CD14-positive monocyte (primary cell): ENCODE measurements at regions not wholly inside any gene's neighbourhood (a gene's known extent, or its start where the extent isn't known, plus 50 kb on each side); places are given as distances from the start of the nearest gene placed in this dataset.
A peak's percentile ranks its signal among the peaks of the same experiment; 100 is the strongest.

ENCODE experiments used
- DNase-seq, 3 donors: peaks; one replicate each; pipeline ENCODE4 v3.0.0-alpha.2; 2011 to 2022
- H2AFZ ChIP-seq: 2 replicates; pipeline ENCODE4 v1.6.0; 2012; ENCODE audit warnings: mild to moderate bottlenecking, low read depth, low read length, inconsistent platforms; ENCODE audit not compliant: insufficient read depth, poor library complexity, severe bottlenecking
- H3K27ac ChIP-seq, 2 donors: 1 replicate in 1 of 2; 2 replicates in 1 of 2; pipeline ENCODE4 v1.5.1; 2012 to 2013; ENCODE audit warnings: low read length in 2 of 2, control low read depth in 1 of 2, inconsistent platforms in 1 of 2, low read depth in 1 of 2, mild to moderate bottlenecking in 1 of 2
- H3K27me3 ChIP-seq, 2 donors: one replicate each; pipeline versions ENCODE4 v1.6.0 to v1.6.1; 2011 to 2013; ENCODE audit warnings: low read length in 2 of 2; ENCODE audit not compliant: control insufficient read depth in 2 of 2, insufficient read depth in 2 of 2
- H3K36me3 ChIP-seq, 2 donors: replicated peaks in 1 of 2; 1 replicate in 1 of 2; 2 replicates in 1 of 2; pipeline versions ENCODE4 v1.5.1 to v1.6.1; 2012 to 2013; ENCODE audit warnings: low read length in 2 of 2, control low read depth in 1 of 2, inconsistent platforms in 1 of 2, mild to moderate bottlenecking in 1 of 2; ENCODE audit not compliant: insufficient read depth in 2 of 2, control insufficient read depth in 1 of 2
- H3K4me1 ChIP-seq, 2 donors: 1 replicate in 1 of 2; 2 replicates in 1 of 2; pipeline versions ENCODE4 v1.5.1 to v1.6.1; 2012 to 2013; ENCODE audit warnings: low read length in 2 of 2, control low read depth in 1 of 2, inconsistent platforms in 1 of 2, mild to moderate bottlenecking in 1 of 2, moderate library complexity in 1 of 2; ENCODE audit not compliant: insufficient read depth in 2 of 2, control insufficient read depth in 1 of 2
- H3K4me2 ChIP-seq: replicated peaks from 2 replicates; pipeline ENCODE3; 2012; ENCODE audit warnings: low read length, moderate library complexity, mild to moderate bottlenecking; ENCODE audit not compliant: poor library complexity, severe bottlenecking; ENCODE audit errors: extremely low read depth
- H3K4me3 ChIP-seq, 3 experiments: fragments of 200-600 bp in 1 of 3; sonication (generic) in 1 of 3; replicated peaks in 1 of 3; 1 replicate in 2 of 3; 2 replicates in 1 of 3; pipeline ENCODE4 v1.5.1; 2011 to 2013; ENCODE audit warnings: low read length in 3 of 3, mild to moderate bottlenecking in 3 of 3, control low read depth in 2 of 3, low read depth in 2 of 3, inconsistent platforms in 1 of 3, moderate library complexity in 1 of 3
- H3K79me2 ChIP-seq: 2 replicates; pipeline ENCODE4 v1.6.0; 2012; ENCODE audit warnings: mild to moderate bottlenecking, control low read depth, inconsistent platforms, low read length, moderate library complexity; ENCODE audit not compliant: insufficient read depth
- H3K9ac ChIP-seq: 2 replicates; pipeline ENCODE4 v1.6.0; 2017; ENCODE audit warnings: low read length, mild to moderate bottlenecking; ENCODE audit not compliant: insufficient read depth, poor library complexity, severe bottlenecking
- H3K9me3 ChIP-seq, 2 donors: replicated peaks in 1 of 2; 1 replicate in 1 of 2; 2 replicates in 1 of 2; pipeline versions ENCODE4 v1.5.1 to v1.6.1; 2012 to 2013; ENCODE audit warnings: low read length in 2 of 2, control low read depth in 1 of 2; ENCODE audit not compliant: control insufficient read depth in 1 of 2, insufficient read depth in 1 of 2
- H4K20me1 ChIP-seq: 2 replicates; pipeline ENCODE4 v1.6.0; 2012; ENCODE audit warnings: mild to moderate bottlenecking, low read length, control low read depth, moderate library complexity; ENCODE audit not compliant: insufficient read depth
- H3K27ac Mint-ChIP-seq, 7 donors: one replicate each; pipeline ENCODE4 v1.8.0; 2020; ENCODE audit warnings: mild to moderate bottlenecking in 7 of 7, mixed read lengths in 7 of 7, moderate library complexity in 6 of 7, inconsistent platforms in 2 of 7
- H3K27me3 Mint-ChIP-seq, 3 donors: one replicate each; pipeline ENCODE4 v1.8.0; 2021 to 2022; ENCODE audit warnings: low read depth in 3 of 3, mild to moderate bottlenecking in 3 of 3, mixed read lengths in 3 of 3, moderate library complexity in 3 of 3, inconsistent platforms in 1 of 3
- H3K36me3 Mint-ChIP-seq, 2 donors: one replicate each; pipeline ENCODE4 v1.8.0; 2020; ENCODE audit warnings: mixed read lengths in 2 of 2, inconsistent platforms in 1 of 2, mild to moderate bottlenecking in 1 of 2
- H3K4me1 Mint-ChIP-seq: one replicate; pipeline ENCODE4 v1.8.0; 2020; ENCODE audit warnings: mild to moderate bottlenecking, mixed read lengths
- H3K4me3 Mint-ChIP-seq, 2 donors: one replicate each; pipeline ENCODE4 v1.8.0; 2020; ENCODE audit warnings: mild to moderate bottlenecking in 2 of 2, mixed read lengths in 2 of 2, moderate library complexity in 1 of 2
- H3K9me3 Mint-ChIP-seq, 7 donors: one replicate each; pipeline ENCODE4 v1.8.0; 2020 to 2022; ENCODE audit warnings: mixed read lengths in 7 of 7, mild to moderate bottlenecking in 6 of 7, moderate library complexity in 6 of 7, inconsistent platforms in 2 of 7
- WGBS: methylation state at CpG from one replicate; pipeline ENCODE4 v1.1.5; 2013; ENCODE audit warnings: missing lambda C conversion rate; ENCODE audit not compliant: insufficient coverage; 5-methylcytosine and 5-hydroxymethylcytosine counted together
- intact Hi-C, 2 donors: fragments of 100-400 bp; cut with micrococcal nuclease; formaldehyde crosslinking; loops; one replicate each; pipeline versions ENCODE4 v1.15.0 to v1.15.1; 2023
- TF ChIP-seq, protein P1 (sequence below): fragments of 200-600 bp; IDR thresholded peaks from one replicate; pipeline ENCODE4 v1.8.0; 2022; ENCODE audit warnings: antibody characterized with exemption, mild to moderate bottlenecking

DNA sequence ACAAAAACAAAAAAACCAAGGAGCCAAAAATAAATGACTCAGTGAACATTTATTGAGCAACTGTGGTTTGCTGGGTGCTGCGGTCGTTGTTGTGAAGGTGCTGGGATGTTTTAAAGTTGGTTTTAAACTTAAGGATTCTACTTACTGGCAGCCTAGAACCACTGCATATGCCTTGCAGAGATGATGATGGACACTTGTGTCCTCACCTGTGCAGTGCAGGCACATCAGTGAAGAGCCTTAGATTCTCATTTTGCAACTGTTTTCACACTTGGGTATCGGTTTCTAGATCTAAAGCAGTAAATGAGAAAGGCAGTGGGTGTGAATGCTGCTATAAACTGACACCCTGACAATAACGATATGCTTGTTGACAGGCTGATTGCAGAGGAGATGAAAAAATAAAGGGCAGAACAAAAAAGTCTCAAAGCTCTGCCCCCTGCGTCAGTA, 68.8 kb downstream of the UTRN start:
- H3K4me1 ChIP-seq = peaks cover 54 to 61% of the 10 kb centered on the region in 2 donors
- peak in 2 of 3 donors; percentile 50 to 52 for DNase-seq
- peak overlapping the region; percentile 90 to 95 (median 93) for H3K27ac Mint-ChIP-seq
- peak overlapping the region; percentile 22 for H3K4me2 ChIP-seq
- H3K27ac ChIP-seq = peak overlapping the region; percentile 69 to 90
- H4K20me1 ChIP-seq = peaks cover 28% of the 10 kb centered on the region
- H3K36me3 ChIP-seq = no peaks in the 10 kb centered on the region
- H3K27me3 ChIP-seq = no peaks in the 10 kb centered on the region
- no peak overlapping the region for H2AFZ ChIP-seq
- no peaks in the 10 kb centered on the region for H3K9me3 Mint-ChIP-seq
- peaks cover 0 to 5% (median 0%) of the 10 kb centered on the region in 3 donors for H3K27me3 Mint-ChIP-seq
- H3K4me3 ChIP-seq = peak overlapping the region in 1 of 3 experiments; percentile 19
- intact Hi-C loops = loop anchor here in 1 of 2 donors (10.0 kb wide), 1 partner anchor 199 kb away; the partner anchor contains the start of gene STX11
- peaks cover 100% of the 10 kb centered on the region for H3K79me2 ChIP-seq
- TF ChIP-seq, protein P1, sequence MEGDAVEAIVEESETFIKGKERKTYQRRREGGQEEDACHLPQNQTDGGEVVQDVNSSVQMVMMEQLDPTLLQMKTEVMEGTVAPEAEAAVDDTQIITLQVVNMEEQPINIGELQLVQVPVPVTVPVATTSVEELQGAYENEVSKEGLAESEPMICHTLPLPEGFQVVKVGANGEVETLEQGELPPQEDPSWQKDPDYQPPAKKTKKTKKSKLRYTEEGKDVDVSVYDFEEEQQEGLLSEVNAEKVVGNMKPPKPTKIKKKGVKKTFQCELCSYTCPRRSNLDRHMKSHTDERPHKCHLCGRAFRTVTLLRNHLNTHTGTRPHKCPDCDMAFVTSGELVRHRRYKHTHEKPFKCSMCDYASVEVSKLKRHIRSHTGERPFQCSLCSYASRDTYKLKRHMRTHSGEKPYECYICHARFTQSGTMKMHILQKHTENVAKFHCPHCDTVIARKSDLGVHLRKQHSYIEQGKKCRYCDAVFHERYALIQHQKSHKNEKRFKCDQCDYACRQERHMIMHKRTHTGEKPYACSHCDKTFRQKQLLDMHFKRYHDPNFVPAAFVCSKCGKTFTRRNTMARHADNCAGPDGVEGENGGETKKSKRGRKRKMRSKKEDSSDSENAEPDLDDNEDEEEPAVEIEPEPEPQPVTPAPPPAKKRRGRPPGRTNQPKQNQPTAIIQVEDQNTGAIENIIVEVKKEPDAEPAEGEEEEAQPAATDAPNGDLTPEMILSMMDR = no peak
- no peak overlapping the region for H3K9ac ChIP-seq
- 71% methylated on average over 1 of the region's 5 CpGs for WGBS
- H3K4me1 Mint-ChIP-seq = peaks cover 63% of the 10 kb centered on the region
- peaks cover 0 to 5% of the 10 kb centered on the region in 2 donors for H3K36me3 Mint-ChIP-seq
- peak overlapping the region in 1 of 2 donors; percentile 42 for H3K4me3 Mint-ChIP-seq
- no peaks in the 10 kb centered on the region for H3K9me3 ChIP-seq

DNA sequence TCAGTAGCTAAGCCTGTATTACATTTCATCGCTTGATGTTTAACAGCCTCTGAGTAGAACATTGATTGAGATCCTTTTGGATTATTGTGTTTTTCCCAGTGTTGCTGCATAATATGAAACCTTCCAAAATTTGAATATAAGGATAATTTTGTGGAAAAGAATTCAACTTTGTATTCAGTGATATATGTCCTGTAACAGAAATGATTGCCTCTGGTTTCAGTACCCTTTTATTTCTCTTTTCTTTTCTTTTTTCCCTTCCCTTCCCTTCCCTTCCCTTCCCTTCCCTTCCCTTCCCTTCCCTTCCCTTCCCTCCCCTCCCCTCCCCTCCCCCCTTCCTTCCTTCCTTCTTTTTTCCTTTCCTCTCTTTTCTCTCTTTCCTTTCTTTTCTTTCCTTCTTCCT, 74.6 kb downstream of the UTRN start:
- Mint-ChIP-seq H3K4me3 (no peak overlapping the region), H3K4me1 (peaks cover 52% of the 10 kb centered on the region), H3K9me3 (no peaks in the 10 kb centered on the region), H3K27ac (no peak overlapping the region), H3K27me3 (no peaks in the 10 kb centered on the region), H3K36me3 (peaks cover 3 to 5% of the 10 kb centered on the region in 2 donors)
- TF ChIP-seq, protein P1 = no peak
- no peaks in the 10 kb centered on the region for H3K9me3 ChIP-seq
- H4K20me1 ChIP-seq = peaks cover 70% of the 10 kb centered on the region
- no peaks in the 10 kb centered on the region for H3K36me3 ChIP-seq
- DNase-seq = no peak
- H3K79me2 ChIP-seq = peaks cover 100% of the 10 kb centered on the region
- no CpG with 5 or more reads among the region's 1 CpG for WGBS
- no peak overlapping the region for H3K9ac ChIP-seq
- intact Hi-C loops = loop anchor here (5.0 to 10.0 kb wide), 5 partner anchors 38 to 205 kb away; partner anchors contain the start of genes UTRN (in 2 of the 2) and STX11 (in 1 of the 2)
- no peak overlapping the region for H3K4me3 ChIP-seq
- H2AFZ ChIP-seq = no peak overlapping the region
- peaks cover 22 to 25% of the 10 kb centered on the region in 2 donors for H3K4me1 ChIP-seq
- peak overlapping the region in 1 of 2 donors; percentile 26 for H3K27ac ChIP-seq
- H3K27me3 ChIP-seq = no peaks in the 10 kb centered on the region
- H3K4me2 ChIP-seq = no peak overlapping the region
